HFFc6 (cell line): ENCODE measurements at regions not wholly inside any gene's neighbourhood (a gene's known extent, or its start where the extent isn't known, plus 50 kb on each side); places are given as distances from the start of the nearest gene placed in this dataset.

ENCODE experiments used
- DNase-seq: peaks from one replicate; pipeline ENCODE4 v3.0.0-alpha.2; 2018
- H3K27ac Mint-ChIP-seq: 2 replicates; pipeline ENCODE4 v1.8.0; 2020; ENCODE audit warnings: mild to moderate bottlenecking, mixed read lengths
- H3K27me3 Mint-ChIP-seq: 2 replicates; pipeline ENCODE4 v1.8.0; 2021; ENCODE audit warnings: mild to moderate bottlenecking, moderate library complexity, mixed read lengths; ENCODE audit not compliant: insufficient read depth
- H3K36me3 Mint-ChIP-seq: 2 replicates; pipeline ENCODE4 v1.8.0; 2021; ENCODE audit warnings: low read depth, mixed read lengths
- H3K4me1 Mint-ChIP-seq: 2 replicates; pipeline ENCODE4 v1.8.0; 2020; ENCODE audit warnings: low read depth, mixed read lengths
- H3K4me3 Mint-ChIP-seq: 2 replicates; pipeline ENCODE4 v1.8.0; 2020; ENCODE audit warnings: mild to moderate bottlenecking, moderate library complexity, mixed read lengths
- H3K9me3 Mint-ChIP-seq: 2 replicates; pipeline ENCODE4 v1.8.0; 2020; ENCODE audit warnings: mild to moderate bottlenecking, mixed read lengths
- CTCF ChIP-seq: fragments of 200-600 bp; sonication (generic); IDR thresholded peaks from 2 replicates; pipeline ENCODE4 v1.5.0; 2021; ENCODE audit warnings: antibody characterized with exemption, mild to moderate bottlenecking

GRCh38 chr4:27463816-27464215 is 603.2 kb downstream of the STIM2 start:
- H3K4me1 Mint-ChIP-seq = no peaks in the 10 kb centered on the region
- H3K4me3 Mint-ChIP-seq = no peak overlapping the region
- H3K36me3 Mint-ChIP-seq = no peaks in the 10 kb centered on the region
- no peak for TF ChIP-seq CTCF
- DNase-seq = no peak
- H3K27me3 Mint-ChIP-seq = no peaks in the 10 kb centered on the region; the same call in 1 of the 2 replicates
- H3K27ac Mint-ChIP-seq = no peak overlapping the region
- peaks cover 21% of the 10 kb centered on the region for H3K9me3 Mint-ChIP-seq

GRCh38 chr4:27467351-27467750 is 606.7 kb downstream of the STIM2 start:
- TF ChIP-seq CTCF = no peak
- no peak overlapping the region for H3K27ac Mint-ChIP-seq
- no peaks in the 10 kb centered on the region for H3K4me1 Mint-ChIP-seq
- no peak overlapping the region for H3K4me3 Mint-ChIP-seq
- peaks cover 37% of the 10 kb centered on the region for H3K9me3 Mint-ChIP-seq
- DNase-seq = no peak
- no peaks in the 10 kb centered on the region for H3K36me3 Mint-ChIP-seq
- no peaks in the 10 kb centered on the region; the same call in 1 of the 2 replicates for H3K27me3 Mint-ChIP-seq

GRCh38 chr4:27472364-27472763 is 611.7 kb downstream of the STIM2 start:
- TF ChIP-seq CTCF = no peak
- H3K4me1 Mint-ChIP-seq = no peaks in the 10 kb centered on the region
- no peak overlapping the region for H3K27ac Mint-ChIP-seq
- H3K36me3 Mint-ChIP-seq = no peaks in the 10 kb centered on the region
- H3K9me3 Mint-ChIP-seq = peaks cover 24% of the 10 kb centered on the region
- no peak for DNase-seq
- no peak overlapping the region for H3K4me3 Mint-ChIP-seq
- no peaks in the 10 kb centered on the region for H3K27me3 Mint-ChIP-seq

GRCh38 chr4:27474691-27475090 is 614.0 kb downstream of the STIM2 start:
- Mint-ChIP-seq H3K4me1 (no peaks in the 10 kb centered on the region), H3K9me3 (peaks cover 20% of the 10 kb centered on the region), H3K27me3 (no peaks in the 10 kb centered on the region), H3K4me3 (no peak overlapping the region), H3K27ac (no peak overlapping the region), H3K36me3 (no peaks in the 10 kb centered on the region)
- no peak for TF ChIP-seq CTCF
- no peak for DNase-seq

GRCh38 chr4:27484216-27484615 is 623.6 kb downstream of the STIM2 start:
- DNase-seq = no peak
- Mint-ChIP-seq H3K4me1 (no peaks in the 10 kb centered on the region), H3K27ac (no peak overlapping the region), H3K36me3 (no peaks in the 10 kb centered on the region), H3K27me3 (peaks cover 3% of the 10 kb centered on the region; the same call in 1 of the 2 replicates), H3K4me3 (no peak overlapping the region), H3K9me3 (peaks cover 10% of the 10 kb centered on the region)
- TF ChIP-seq CTCF = no peak

GRCh38 chr4:27490315-27490714 is 629.7 kb downstream of the STIM2 start:
- no peak for TF ChIP-seq CTCF
- no peaks in the 10 kb centered on the region for H3K36me3 Mint-ChIP-seq
- H3K4me1 Mint-ChIP-seq = no peaks in the 10 kb centered on the region
- H3K4me3 Mint-ChIP-seq = no peak overlapping the region
- peaks cover 3% of the 10 kb centered on the region; the same call in 1 of the 2 replicates for H3K27me3 Mint-ChIP-seq
- DNase-seq = no peak
- no peak overlapping the region for H3K27ac Mint-ChIP-seq
- peaks cover 11% of the 10 kb centered on the region for H3K9me3 Mint-ChIP-seq
